HepG2 (cell line): ENCODE measurements at regions not wholly inside any gene's neighbourhood (a gene's known extent, or its start where the extent isn't known, plus 50 kb on each side); places are given as distances from the start of the nearest gene placed in this dataset.

Experiments used
- ATAC-seq: fragments of 200-7000 bp; cut with Tn5 transposase; 3 replicates; pipeline ENCODE4 v1.9.1; 2020; ENCODE audit warnings: mild to moderate bottlenecking, moderate library complexity
- BruUV-seq: library from RNA; stranded (reverse); fragments of 400-500 nt; replicated peaks from 2 replicates; lab custom pipeline; 2021; lab: Mats Ljungman, UMichigan
- CTCF ChIA-PET: fragments of 300-600 bp; formaldehyde crosslinking; extraction: SDS; loops from one replicate; lab custom pipeline; 2021; ENCODE audit warnings: low total read pairs, inconsistent platforms, low intra/inter-chr PET ratio; lab: Yijun Ruan, JAX
- POLR2A ChIA-PET: fragments of 350-600 bp; sonication (Branson Sonifier 250); formaldehyde crosslinking; loops from one replicate; lab custom pipeline; 2020; ENCODE audit warnings: antibody characterized with exemption, inconsistent platforms; lab: Yijun Ruan, JAX
- DNase-seq: peaks from one replicate; pipeline ENCODE4 v3.0.0-alpha.2; 2015; ENCODE audit warnings: low spot score
- FAIRE-seq: peaks from 3 replicates; lab custom pipeline; 2011; peaks lifted over from hg19 to GRCh38; lab: Jason Lieb, UNC
- H2AFZ ChIP-seq: one replicate; pipeline ENCODE4 v1.6.1; 2011; ENCODE audit warnings: low read length, inconsistent platforms
- H3K27ac ChIP-seq: fragments of 300-600 bp; 3 replicates; pipeline ENCODE4 v1.8.0; 2011; ENCODE audit warnings: mixed run types, mild to moderate bottlenecking, mixed read lengths, low read length, inconsistent platforms; ENCODE audit not compliant: insufficient read depth; ENCODE audit errors: extremely low read length
- H3K27me3 ChIP-seq, 2 experiments: fragments of 200-600 bp in 1 of 2; 2 replicates in 1 of 2; 3 replicates in 1 of 2; pipeline versions ENCODE4 v1.6.0 to v1.8.0; 2011; ENCODE audit warnings: low read length in 2 of 2, mild to moderate bottlenecking in 2 of 2, moderate library complexity in 2 of 2, inconsistent platforms in 1 of 2; ENCODE audit not compliant: insufficient read depth in 2 of 2, control insufficient read depth in 1 of 2
- H3K36me3 ChIP-seq, 2 experiments: fragments of 200-600 bp in 1 of 2; replicated peaks in 1 of 2; 2 replicates in 1 of 2; 3 replicates in 1 of 2; pipeline versions ENCODE4 v1.5.1 to v1.8.0; 2011; ENCODE audit warnings: low read length in 2 of 2, inconsistent platforms in 1 of 2; ENCODE audit not compliant: insufficient read depth in 2 of 2, control insufficient read depth in 1 of 2
- H3K4me1 ChIP-seq: 2 replicates; pipeline ENCODE4 v1.5.1; 2012; ENCODE audit warnings: low read length, inconsistent platforms; ENCODE audit not compliant: insufficient read depth
- H3K4me2 ChIP-seq: 2 replicates; pipeline ENCODE4 v1.6.0; 2011; ENCODE audit warnings: low read depth, low read length, inconsistent platforms
- H3K4me3 ChIP-seq, 3 experiments: fragments of 200-600 bp in 1 of 3; sonication (generic), shearing (Covaris generic) in 1 of 3; replicated peaks in 1 of 3; 2 replicates each; pipeline ENCODE4 v1.5.1; 2011 to 2016; ENCODE audit warnings: low read length in 3 of 3, inconsistent platforms in 2 of 3, low read depth in 2 of 3, mild to moderate bottlenecking in 2 of 3, control low read depth in 1 of 3, mixed read lengths in 1 of 3; ENCODE audit not compliant: insufficient read depth in 1 of 3
- H3K79me2 ChIP-seq: one replicate; pipeline ENCODE4 v1.6.1; 2011; ENCODE audit warnings: low read length, inconsistent platforms; ENCODE audit not compliant: insufficient read depth
- H3K9ac ChIP-seq: 2 replicates; pipeline ENCODE4 v1.6.0; 2011; ENCODE audit warnings: mild to moderate bottlenecking, low read depth, low read length, inconsistent platforms; ENCODE audit not compliant: insufficient read depth
- H3K9me3 ChIP-seq: 2 replicates; pipeline ENCODE4 v1.5.1; 2012; ENCODE audit warnings: mild to moderate bottlenecking, low read length
- H4K20me1 ChIP-seq: 2 replicates; pipeline ENCODE4 v1.6.0; 2011; ENCODE audit warnings: inconsistent platforms, mild to moderate bottlenecking, low read length, moderate library complexity; ENCODE audit not compliant: insufficient read depth
- BCLAF1 ChIP-seq: fragments of 450-650 bp; IDR thresholded peaks from 2 replicates; pipeline ENCODE4 v1.6.1; 2017; ENCODE audit warnings: mild to moderate bottlenecking
- HIC2 ChIP-seq: sonication (generic); formaldehyde crosslinking; IDR thresholded peaks from 2 replicates; pipeline ENCODE4 v1.9.0; 2022; ENCODE audit warnings: low read depth, missing genetic modification reagents
- KAT8 ChIP-seq: IDR thresholded peaks from 2 replicates; pipeline ENCODE4 v1.6.1; 2016; ENCODE audit warnings: missing genetic modification reagents, missing compliant biosample characterization
- MAFG ChIP-seq: sonication (generic); formaldehyde crosslinking; IDR thresholded peaks from 2 replicates; pipeline ENCODE4 v1.5.1; 2020; ENCODE audit warnings: mild to moderate bottlenecking, missing genetic modification reagents
- MEF2D ChIP-seq: sonication (generic); formaldehyde crosslinking; IDR thresholded peaks from 2 replicates; pipeline ENCODE4 v1.5.1; 2020; ENCODE audit warnings: mild to moderate bottlenecking, missing genetic modification reagents
- PRMT3 ChIP-seq: sonication (generic); formaldehyde crosslinking; IDR thresholded peaks from 2 replicates; pipeline ENCODE4 v1.8.1; 2022; ENCODE audit warnings: low read depth, mild to moderate bottlenecking, moderate library complexity, missing genetic modification reagents, borderline replicate concordance
- SMYD3 ChIP-seq: sonication (generic); formaldehyde crosslinking; IDR thresholded peaks from 2 replicates; pipeline ENCODE4 v1.8.1; 2023; ENCODE audit warnings: mild to moderate bottlenecking, missing genetic modification reagents
- ZBTB21 ChIP-seq: sonication (generic); formaldehyde crosslinking; IDR thresholded peaks from 2 replicates; pipeline ENCODE4 v1.4.0; 2020; ENCODE audit warnings: missing genetic modification reagents
- ZNF331 ChIP-seq: sonication (generic); formaldehyde crosslinking; IDR thresholded peaks from 2 replicates; pipeline ENCODE4 v1.4.0; 2020; ENCODE audit warnings: missing genetic modification reagents
- ZNF704 ChIP-seq: sonication (generic); formaldehyde crosslinking; IDR thresholded peaks from 2 replicates; pipeline ENCODE4 v1.8.1; 2023; ENCODE audit warnings: mild to moderate bottlenecking, inconsistent platforms, moderate library complexity, missing genetic modification reagents, borderline replicate concordance
- ZNF709 ChIP-seq: sonication (generic); formaldehyde crosslinking; IDR thresholded peaks from 2 replicates; pipeline ENCODE4 v1.5.0; 2020; ENCODE audit warnings: mild to moderate bottlenecking, missing genetic modification reagents
- ZNF746 ChIP-seq: sonication (generic); formaldehyde crosslinking; IDR thresholded peaks from 2 replicates; pipeline ENCODE4 v1.8.0; 2022; ENCODE audit warnings: mild to moderate bottlenecking, missing genetic modification reagents
- ZNF75D ChIP-seq: sonication (generic); formaldehyde crosslinking; IDR thresholded peaks from 2 replicates; pipeline ENCODE4 v1.8.1; 2023; ENCODE audit warnings: missing genetic modification reagents, mild to moderate bottlenecking, borderline replicate concordance
- ZNF776 ChIP-seq: sonication (generic); formaldehyde crosslinking; IDR thresholded peaks from 2 replicates; pipeline ENCODE4 v1.4.0; 2020; ENCODE audit warnings: mild to moderate bottlenecking, missing genetic modification reagents
- ZNF800 ChIP-seq: sonication (generic); formaldehyde crosslinking; IDR thresholded peaks from 2 replicates; pipeline ENCODE4 v1.4.0; 2020; ENCODE audit warnings: missing genetic modification reagents
- ZSCAN21 ChIP-seq: sonication (generic); formaldehyde crosslinking; IDR thresholded peaks from 2 replicates; pipeline ENCODE4 v1.8.0; 2022; ENCODE audit warnings: mild to moderate bottlenecking, missing genetic modification reagents, moderate library complexity, borderline replicate concordance
- WGBS: methylation state at CpG from one replicate; pipeline ENCODE4 v1.1.6; 2017; ENCODE audit warnings: low lambda C conversion rate; 5-methylcytosine and 5-hydroxymethylcytosine counted together
- in situ Hi-C: cut with HindIII; loops from 2 replicates; pipeline ENCODE4 v1.10.0; 2017; ENCODE audit warnings: low pct_unique_long_range_greater_than_20kb; ENCODE audit not compliant: extremely low pct_ligation_motif_present
- intact Hi-C: fragments of 100-400 bp; cut with micrococcal nuclease; formaldehyde crosslinking; loops from one replicate; pipeline ENCODE4 v1.10.0; 2022; ENCODE audit not compliant: unreplicated experiment

- TF ChIP-seq PRMT3 (CRISPR knock-in tag) = no peak
- no peak for TF ChIP-seq KAT8 (CRISPR knock-in tag)
Observed at GRCh38 chr12:92019491-92020277, 126.0 kb downstream of the BTG1 start (continued).

GRCh38 chr12:92012691-92013090 is 133.0 kb downstream of the BTG1 start:
- no TSS peak for BruUV-seq
- Histone ChIP-seq H3K9me3 (no peaks in the 10 kb centered on the region), H3K9ac (no peak overlapping the region), H3K4me3 (no peak overlapping the region), H3K27ac (no peak overlapping the region), H3K36me3 (no peaks in the 10 kb centered on the region), H3K27me3 (no peaks in the 10 kb centered on the region), H3K4me2 (no peak overlapping the region), H3K79me2 (no peaks in the 10 kb centered on the region), H4K20me1 (no peaks in the 10 kb centered on the region), H3K4me1 (peaks cover 6% of the 10 kb centered on the region; the same call in 1 of the 2 replicates), H2AFZ (no peak overlapping the region)
- TF ChIP-seq HIC2 (CRISPR knock-in tag) = no peak
- no peak for TF ChIP-seq ZNF709 (CRISPR knock-in tag)
- TF ChIP-seq MAFG (CRISPR knock-in tag) = no peak
- TF ChIP-seq ZNF75D = no peak
- no peak for TF ChIP-seq ZNF776
- no peak for TF ChIP-seq ZNF800
- TF ChIP-seq ZSCAN21 (CRISPR knock-in tag) = no peak
- TF ChIP-seq ZNF704 = no peak
- TF ChIP-seq BCLAF1 = no peak
- TF ChIP-seq SMYD3 (CRISPR knock-in tag) = no peak
- no peak for TF ChIP-seq ZBTB21
- no peak for TF ChIP-seq ZNF746 (CRISPR knock-in tag)
- no peak for TF ChIP-seq MEF2D (CRISPR knock-in tag)
- TF ChIP-seq ZNF331 = no peak
- WGBS = 38% methylated on average over 1 of the region's 1 CpG
- ATAC-seq (no peak), FAIRE-seq (no peak), DNase-seq (no peak)
- in situ Hi-C loops (no loop called here), intact Hi-C loops (no loop called here)
- CTCF ChIA-PET = no interaction called here
- POLR2A ChIA-PET = no interaction called here
